ENCODE measurements at regions not wholly inside any gene's neighbourhood (a gene's known extent, or its start where the extent isn't known, plus 50 kb on each side); places are given as distances from the start of the nearest gene placed in this dataset.

- no peak for TF ChIP-seq EZH2 (IDR thresholded peaks at IDR 0.05; ENCODE audit: borderline replicate concordance, low read depth, low read length, poor library complexity, severe bottlenecking)
- no peak for TF ChIP-seq CTCF (conservative IDR thresholded peaks at IDR 0.05; ENCODE audit: low read depth, low read length)
Observed at GRCh38 chr3:19769694-19770093, 164.3 kb downstream of the EFHB start.
